ENCODE measurements at regions not wholly inside any gene's neighbourhood (a gene's known extent, or its start where the extent isn't known, plus 50 kb on each side); places are given as distances from the start of the nearest gene placed in this dataset.

DNA sequence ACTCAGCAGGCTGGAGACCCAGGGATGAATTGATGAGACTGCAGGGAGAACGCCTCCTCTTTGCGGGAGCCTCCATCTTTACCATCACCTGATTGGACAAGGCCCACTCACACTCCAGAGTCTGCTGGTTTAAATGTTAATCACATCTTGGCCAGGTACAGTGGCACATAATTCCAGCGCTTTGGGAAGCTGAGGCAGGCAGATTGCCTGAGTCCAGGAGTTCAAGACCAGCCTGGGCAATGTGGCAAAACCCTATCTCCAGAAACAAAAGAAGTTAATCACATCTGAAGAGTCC is 121.8 kb upstream of the C1orf174 start:
- no peak overlapping the region for H3K27ac Mint-ChIP-seq
- DNase-seq (ENCODE audit: low spot score in 2 of 2) (no peak), ATAC-seq (no peak)
- H3K36me3 Mint-ChIP-seq, result no peaks in the 10 kb centered on the region
- H3K9me3 Mint-ChIP-seq, result no peaks in the 10 kb centered on the region

DNA sequence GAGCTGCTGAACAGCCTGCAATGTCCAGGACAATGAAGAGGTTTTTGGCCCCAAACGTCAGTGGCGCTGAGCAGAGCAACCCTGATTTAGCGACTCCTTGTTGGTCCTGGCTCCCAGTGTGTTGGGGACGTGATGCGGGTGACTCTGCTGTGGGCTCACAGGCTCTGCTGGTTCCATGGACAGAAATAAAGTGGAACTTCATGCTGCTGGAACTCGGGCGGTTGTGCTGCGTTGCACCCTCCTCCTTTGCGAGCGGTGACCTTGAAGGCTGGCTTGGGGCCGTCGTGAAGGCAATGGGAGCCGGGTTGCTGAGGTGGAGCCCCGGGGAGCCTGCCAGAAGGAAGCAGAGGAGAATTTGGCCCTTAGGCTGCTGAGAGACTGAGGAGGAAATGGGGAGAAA is 122.6 kb upstream of the C1orf174 start:
- Mint-ChIP-seq H3K9me3 (no peaks in the 10 kb centered on the region), H3K27ac (no peak overlapping the region), H3K36me3 (no peaks in the 10 kb centered on the region)

DNA sequence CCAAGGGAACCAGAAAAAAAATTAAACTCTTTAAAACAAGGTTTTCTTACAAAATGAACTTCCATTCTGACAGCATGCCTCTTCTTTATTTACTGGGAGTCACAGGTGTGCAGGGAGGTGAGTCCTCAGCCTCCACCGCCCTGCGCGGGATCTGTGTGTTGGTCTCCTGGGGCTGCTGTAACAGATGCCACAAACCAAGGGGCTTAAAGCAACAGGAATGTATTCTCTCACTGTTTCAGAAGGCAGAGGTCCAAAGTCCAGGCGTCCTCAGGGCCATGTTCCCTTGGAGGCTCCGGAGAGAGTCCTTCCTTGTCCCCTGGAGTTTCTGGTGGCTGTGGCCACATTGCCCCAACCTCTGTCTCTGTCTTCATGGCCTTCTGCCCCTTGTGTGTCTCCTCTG is 123.6 kb upstream of the C1orf174 start:
- H3K36me3 Mint-ChIP-seq, result no peaks in the 10 kb centered on the region
- DNase-seq (ENCODE audit: low spot score in 2 of 2) (no peak), ATAC-seq (no peak)
- no peaks in the 10 kb centered on the region for H3K9me3 Mint-ChIP-seq
- H3K27ac Mint-ChIP-seq, result no peak overlapping the region

More for the DNA sequence above, 122.6 kb upstream of the C1orf174 start:
- DNase-seq (ENCODE audit: low spot score in 2 of 2), result no peak
- ATAC-seq, result no peak

DNA sequence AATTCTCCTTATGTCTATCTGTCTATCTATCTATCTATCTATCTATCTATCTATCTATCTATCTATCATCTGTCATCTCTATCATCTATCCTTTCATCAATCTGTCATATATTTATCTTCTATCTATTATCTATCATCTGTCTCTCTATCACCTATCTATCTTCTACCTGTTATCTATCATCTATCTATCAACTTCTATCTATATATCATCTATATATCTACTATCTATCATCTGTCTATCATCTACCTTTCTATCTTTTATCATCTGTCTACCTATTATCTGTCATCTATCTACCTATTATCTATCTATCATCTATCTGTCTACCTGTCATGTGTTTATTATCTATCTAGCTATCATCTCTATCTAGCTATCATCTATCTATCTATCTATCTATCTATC is 124.7 kb upstream of the C1orf174 start:
- DNase-seq (ENCODE audit: low spot score in 2 of 2), result no peak
- Mint-ChIP-seq H3K9me3 (no peaks in the 10 kb centered on the region), H3K36me3 (no peaks in the 10 kb centered on the region), H3K27ac (no peak overlapping the region)
- ATAC-seq, result no peak

DNA sequence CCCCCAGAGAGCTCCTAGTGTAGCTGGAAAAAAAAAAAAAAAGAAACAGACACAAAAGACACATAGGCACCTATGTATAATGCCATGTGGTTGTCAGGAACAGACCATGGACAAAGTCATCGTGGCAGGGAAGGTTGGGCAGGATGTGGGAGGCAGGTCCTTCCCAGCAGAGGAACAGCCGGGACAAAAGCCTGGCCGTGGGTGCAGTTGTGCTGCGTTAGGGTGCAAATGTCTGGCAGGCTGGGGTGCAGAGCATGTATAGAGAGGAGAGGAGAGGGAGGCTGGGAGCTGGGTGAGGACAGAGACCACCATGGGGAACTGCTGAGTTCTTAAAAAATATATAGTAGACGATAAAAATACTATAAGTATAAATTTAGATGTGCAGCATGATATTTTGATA is 125.7 kb upstream of the C1orf174 start:
- DNase-seq (ENCODE audit: low spot score in 2 of 2), result no peak
- H3K36me3 Mint-ChIP-seq, result peaks cover 0 to under 1% of the 10 kb centered on the region in 2 donors
- ATAC-seq, result no peak
- H3K9me3 Mint-ChIP-seq, result no peaks in the 10 kb centered on the region
- no peak overlapping the region for H3K27ac Mint-ChIP-seq

DNA sequence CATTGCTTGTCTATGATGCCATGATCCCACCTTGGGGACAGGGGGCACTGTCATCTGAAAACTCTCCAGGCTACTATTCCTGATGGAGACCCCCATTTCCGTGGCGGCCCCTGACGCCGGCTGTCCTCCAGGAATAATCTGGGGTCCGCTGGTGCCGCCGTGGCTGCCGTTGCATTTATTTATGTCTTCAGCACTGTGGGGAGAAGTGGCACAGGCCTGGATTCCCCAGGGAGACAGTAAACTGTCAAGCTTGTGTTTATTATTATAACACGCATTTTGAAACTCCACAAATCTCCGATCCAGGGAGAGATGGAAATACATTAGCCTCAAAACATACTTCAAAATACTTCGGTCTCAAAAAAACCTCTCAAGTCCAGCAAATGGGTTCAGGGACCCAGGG is 126.9 kb upstream of the C1orf174 start:
- ATAC-seq (no peak), DNase-seq (ENCODE audit: low spot score in 2 of 2) (no peak)
- H3K36me3 Mint-ChIP-seq, result peaks cover 0 to 6% of the 10 kb centered on the region in 2 donors
- H3K9me3 Mint-ChIP-seq, result peaks cover 0 to 3% of the 10 kb centered on the region in 2 donors
- no peak overlapping the region for H3K27ac Mint-ChIP-seq

DNA sequence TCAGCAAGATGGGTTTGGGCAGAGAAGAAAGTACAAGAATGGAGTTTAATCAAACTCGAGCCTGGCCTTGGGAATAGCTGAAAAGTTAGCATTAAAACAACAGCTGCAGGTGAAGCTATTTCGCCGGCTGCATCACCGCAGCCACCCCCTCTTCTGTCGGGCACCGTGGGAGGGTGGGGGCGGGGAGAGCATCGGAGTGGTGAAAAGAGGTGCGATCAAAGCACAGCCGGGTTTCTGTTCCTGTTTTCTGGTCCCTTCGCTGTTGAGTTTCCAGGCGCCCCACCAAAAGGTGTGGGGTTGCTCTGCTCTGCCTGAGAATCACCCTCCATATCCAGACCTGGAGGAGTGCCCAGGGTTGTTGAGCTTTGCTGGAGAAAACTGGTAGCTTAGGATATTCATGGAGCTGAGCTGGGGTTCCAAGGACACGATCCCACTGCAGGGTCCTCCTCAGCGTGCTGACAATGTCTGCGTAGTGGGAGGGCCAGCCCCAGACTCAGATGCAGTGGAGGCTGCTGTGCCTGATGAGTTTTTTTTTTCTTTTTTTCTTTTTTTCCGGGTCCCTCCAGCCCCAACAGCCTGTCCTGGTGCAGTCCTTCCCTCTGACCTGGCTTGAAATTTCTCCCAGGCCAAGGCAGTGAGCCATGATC is 127.5 kb upstream of the C1orf174 start:
- H3K27ac Mint-ChIP-seq, result no peak overlapping the region
- peaks cover 0 to 6% of the 10 kb centered on the region in 2 donors for H3K36me3 Mint-ChIP-seq
- peak in 1 of 2 donors; percentile 5 for ATAC-seq
- DNase-seq (ENCODE audit: low spot score in 2 of 2), result no peak
- H3K9me3 Mint-ChIP-seq, result peaks cover 0 to 3% of the 10 kb centered on the region in 2 donors

DNA sequence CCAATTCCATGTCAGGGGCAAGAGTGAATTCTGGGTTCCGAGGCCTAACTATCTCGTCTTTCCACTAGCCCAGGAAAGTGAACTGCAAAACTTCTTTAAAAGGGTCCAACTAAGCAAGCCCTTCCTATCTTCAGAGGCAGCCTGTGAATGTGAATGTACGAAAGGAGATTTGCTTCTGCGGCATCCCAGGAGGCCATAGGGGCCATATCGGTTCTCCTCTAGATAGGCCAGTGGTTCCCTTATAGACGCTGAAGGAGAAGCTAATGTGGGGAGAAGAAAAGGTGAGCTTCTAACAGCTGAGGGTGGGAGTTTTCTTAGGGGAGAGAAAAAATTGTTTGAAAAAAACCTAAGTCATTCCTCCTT is 128.0 kb upstream of the C1orf174 start:
- ATAC-seq (no peak), DNase-seq (ENCODE audit: low spot score in 2 of 2) (no peak)
- H3K36me3 Mint-ChIP-seq, result peaks cover 0 to 6% of the 10 kb centered on the region in 2 donors
- peaks cover 0 to 3% of the 10 kb centered on the region in 2 donors for H3K9me3 Mint-ChIP-seq
- no peak overlapping the region for H3K27ac Mint-ChIP-seq

DNA sequence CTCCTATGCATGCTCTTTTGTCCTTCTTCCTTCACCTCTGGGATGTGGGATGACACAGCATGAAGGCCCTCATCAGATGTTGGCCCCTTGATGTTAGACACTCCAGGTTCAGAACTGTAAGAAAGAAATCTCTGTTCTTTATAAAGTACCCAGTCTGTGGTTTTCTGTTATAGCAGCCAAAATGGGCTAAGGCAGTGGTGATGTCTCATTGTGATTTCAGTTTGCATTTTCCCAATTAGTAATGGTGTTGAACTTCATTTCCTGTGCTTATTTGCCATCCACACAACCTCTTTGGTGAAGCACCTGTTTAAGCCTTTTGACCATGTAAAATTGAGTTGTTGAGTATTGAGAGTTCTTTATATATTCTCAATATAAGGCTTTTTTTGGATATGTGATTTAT is 129.3 kb upstream of the C1orf174 start:
- H3K36me3 Mint-ChIP-seq, result peaks cover 0 to 6% of the 10 kb centered on the region in 2 donors
- no peak overlapping the region for H3K27ac Mint-ChIP-seq
- H3K9me3 Mint-ChIP-seq, result peaks cover 0 to 3% of the 10 kb centered on the region in 2 donors
- DNase-seq (ENCODE audit: low spot score in 2 of 2), result no peak
- no peak for ATAC-seq

DNA sequence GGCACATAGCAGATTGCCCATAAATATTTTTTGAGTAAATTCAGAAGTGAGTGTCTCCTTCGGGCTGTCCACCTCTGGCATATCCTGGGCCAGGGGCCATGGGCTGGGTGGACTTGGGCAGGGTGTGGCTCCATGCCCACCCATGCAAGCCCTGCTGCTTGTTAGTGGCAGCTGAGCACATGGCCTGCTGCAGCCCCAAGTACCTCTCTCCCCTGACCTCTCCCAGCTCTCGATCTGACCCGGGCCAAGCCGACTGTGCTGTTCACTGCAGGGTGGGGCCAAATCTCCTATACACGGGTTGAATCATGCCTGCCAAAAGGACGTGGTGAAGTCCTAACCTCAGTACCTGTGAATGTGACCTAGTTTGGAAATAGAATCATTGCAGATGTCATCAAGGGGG is 132.5 kb upstream of the C1orf174 start:
- Mint-ChIP-seq H3K27ac (peak overlapping the region in 1 of 2 donors; percentile 16), H3K36me3 (peaks cover 0 to 6% of the 10 kb centered on the region in 2 donors), H3K9me3 (peaks cover 0 to 3% of the 10 kb centered on the region in 2 donors)
- DNase-seq (ENCODE audit: low spot score in 2 of 2), result no peak
- no peak for ATAC-seq

DNA sequence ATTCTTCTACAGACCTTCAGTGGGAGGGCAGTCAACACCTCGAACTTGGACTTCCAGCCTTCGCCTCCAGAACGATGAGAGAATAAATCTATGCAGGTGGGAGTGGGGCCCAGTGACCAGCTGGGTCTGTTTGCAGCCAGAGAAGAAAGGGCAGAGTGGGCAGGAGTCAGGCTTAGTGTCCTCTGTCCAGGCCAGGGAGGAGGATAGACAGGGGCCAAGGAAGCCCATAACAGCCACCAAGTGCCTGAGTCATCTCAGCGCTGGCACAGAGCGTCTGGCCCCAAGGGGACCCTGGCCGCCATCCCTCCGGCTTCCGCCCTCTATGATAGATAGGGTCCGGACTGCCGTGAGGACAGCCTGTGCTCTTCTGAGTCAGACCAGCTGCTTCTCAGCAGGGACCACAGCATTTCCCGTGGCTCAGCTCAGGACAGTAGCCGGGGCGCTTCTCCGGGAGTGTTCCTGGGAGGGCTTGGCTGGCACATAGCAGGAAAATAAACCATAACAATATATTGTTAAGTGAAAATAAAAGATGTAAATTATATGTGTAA is 133.1 kb upstream of the C1orf174 start:
- Mint-ChIP-seq H3K36me3 (peaks cover 0 to 6% of the 10 kb centered on the region in 2 donors), H3K9me3 (peaks cover 0 to 3% of the 10 kb centered on the region in 2 donors), H3K27ac (no peak overlapping the region)
- DNase-seq (ENCODE audit: low spot score in 2 of 2) (no peak), ATAC-seq (no peak)

DNA sequence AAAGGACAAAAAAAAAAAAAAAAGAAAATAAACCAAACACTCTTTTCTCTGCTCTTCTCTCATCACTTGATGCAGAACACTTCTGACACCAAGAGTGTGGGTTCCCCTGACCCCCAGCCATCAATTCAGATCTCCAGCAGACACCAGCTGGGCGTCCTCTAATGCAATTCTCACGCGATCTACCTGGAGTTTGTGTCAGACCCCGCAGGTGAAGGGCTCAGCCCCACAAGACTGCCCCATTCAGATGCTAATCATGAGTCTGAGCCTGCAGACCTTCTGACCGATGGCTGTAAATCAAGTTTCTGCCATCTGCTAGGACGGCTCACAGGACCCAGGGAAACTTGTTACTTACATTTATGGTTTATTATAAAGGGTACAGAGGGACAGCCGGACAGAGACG is 133.6 kb upstream of the C1orf174 start:
- peaks cover 0 to 6% of the 10 kb centered on the region in 2 donors for H3K36me3 Mint-ChIP-seq
- no peak overlapping the region for H3K27ac Mint-ChIP-seq
- DNase-seq (ENCODE audit: low spot score in 2 of 2) (no peak), ATAC-seq (no peak)
- peaks cover 0 to 8% of the 10 kb centered on the region in 2 donors for H3K9me3 Mint-ChIP-seq

DNA sequence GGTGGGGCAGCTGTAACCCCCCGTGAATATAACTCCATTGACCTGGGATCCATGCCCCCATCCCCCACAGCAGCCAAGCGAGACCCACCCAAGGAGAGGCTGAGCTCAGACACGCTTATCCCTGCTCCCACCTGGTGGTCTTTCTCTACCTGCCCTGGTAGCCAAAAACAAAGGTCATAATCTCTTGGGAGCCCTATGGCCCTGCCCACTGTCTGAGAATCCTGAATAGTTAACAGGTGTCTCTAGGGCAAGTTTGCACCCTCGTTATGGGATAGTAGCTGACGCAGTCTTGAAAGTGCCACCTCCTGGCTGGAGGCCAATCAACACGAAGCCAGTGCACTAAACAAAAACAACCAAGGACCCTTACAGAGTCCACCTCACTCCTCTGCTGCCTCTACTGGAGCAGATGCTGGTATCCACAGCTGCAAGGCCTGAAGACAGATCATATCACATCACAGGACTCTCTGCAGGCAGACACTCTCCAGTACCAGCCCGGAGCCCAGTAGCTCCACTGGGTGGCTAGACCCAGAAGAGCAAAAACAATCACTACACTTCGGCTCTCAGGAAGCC is 134.3 kb upstream of the C1orf174 start:
- H3K27ac Mint-ChIP-seq, result no peak overlapping the region
- ATAC-seq (no peak), DNase-seq (ENCODE audit: low spot score in 2 of 2) (peak in 1 of 2 donors; percentile 21)
- peaks cover 0 to 11% of the 10 kb centered on the region in 2 donors for H3K9me3 Mint-ChIP-seq
- peaks cover 0 to 6% of the 10 kb centered on the region in 2 donors for H3K36me3 Mint-ChIP-seq

DNA sequence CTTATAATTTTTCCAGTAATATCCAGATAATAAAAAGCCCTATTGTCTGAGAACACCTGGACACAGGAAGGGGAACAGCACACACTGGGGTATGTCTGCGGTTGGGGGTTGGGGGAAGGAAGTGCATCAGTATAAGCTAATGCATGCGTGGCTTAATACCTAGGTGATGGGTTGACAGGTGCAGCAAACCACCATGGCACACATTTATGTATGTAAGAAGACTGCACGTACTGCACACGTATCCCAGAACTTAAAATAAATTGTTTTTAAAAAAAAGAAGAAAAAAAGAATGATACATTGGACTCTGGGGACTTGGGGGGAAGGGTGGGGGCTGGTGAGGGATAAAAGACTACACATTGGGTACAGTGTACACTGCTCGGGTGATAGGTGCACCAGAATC is 144.9 kb upstream of the C1orf174 start:
- no peak overlapping the region for H3K27ac Mint-ChIP-seq
- no peak for ATAC-seq
- H3K9me3 Mint-ChIP-seq, result no peaks in the 10 kb centered on the region
- no peaks in the 10 kb centered on the region for H3K36me3 Mint-ChIP-seq
- no peak for DNase-seq (ENCODE audit: low spot score in 2 of 2)

DNA sequence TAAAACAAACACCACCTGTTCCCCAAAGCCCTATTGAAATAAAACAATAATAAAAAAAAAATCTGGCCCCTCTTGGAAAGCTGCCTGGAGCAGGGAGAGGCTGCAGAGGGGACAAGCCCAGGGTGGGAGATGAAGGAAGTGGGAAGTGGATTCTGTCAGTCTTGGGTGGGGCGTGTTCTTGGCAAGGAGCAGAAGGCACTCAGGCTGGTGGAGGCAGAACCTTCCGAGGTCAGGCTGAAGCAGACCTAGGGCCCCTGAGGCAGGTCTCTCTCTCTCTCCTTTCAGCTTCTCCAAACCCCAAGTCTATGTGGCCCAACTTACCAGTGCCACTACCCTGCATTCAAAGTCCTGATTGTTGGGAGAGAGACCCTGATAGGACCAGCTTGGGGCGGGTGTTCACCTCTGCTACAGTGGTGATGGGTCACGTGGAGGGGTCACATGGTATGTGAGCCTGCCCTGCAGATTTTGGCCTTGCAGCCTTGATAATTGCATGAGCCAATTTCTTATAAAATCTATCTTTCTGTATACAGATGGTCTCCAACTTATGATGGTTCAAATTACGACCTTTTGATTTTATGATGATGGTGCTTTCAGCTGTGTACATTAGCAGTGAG is 145.4 kb upstream of the C1orf174 start:
- Mint-ChIP-seq H3K9me3 (no peaks in the 10 kb centered on the region), H3K36me3 (no peaks in the 10 kb centered on the region), H3K27ac (no peak overlapping the region)
- ATAC-seq, result no peak
- DNase-seq (ENCODE audit: low spot score in 2 of 2), result no peak

DNA sequence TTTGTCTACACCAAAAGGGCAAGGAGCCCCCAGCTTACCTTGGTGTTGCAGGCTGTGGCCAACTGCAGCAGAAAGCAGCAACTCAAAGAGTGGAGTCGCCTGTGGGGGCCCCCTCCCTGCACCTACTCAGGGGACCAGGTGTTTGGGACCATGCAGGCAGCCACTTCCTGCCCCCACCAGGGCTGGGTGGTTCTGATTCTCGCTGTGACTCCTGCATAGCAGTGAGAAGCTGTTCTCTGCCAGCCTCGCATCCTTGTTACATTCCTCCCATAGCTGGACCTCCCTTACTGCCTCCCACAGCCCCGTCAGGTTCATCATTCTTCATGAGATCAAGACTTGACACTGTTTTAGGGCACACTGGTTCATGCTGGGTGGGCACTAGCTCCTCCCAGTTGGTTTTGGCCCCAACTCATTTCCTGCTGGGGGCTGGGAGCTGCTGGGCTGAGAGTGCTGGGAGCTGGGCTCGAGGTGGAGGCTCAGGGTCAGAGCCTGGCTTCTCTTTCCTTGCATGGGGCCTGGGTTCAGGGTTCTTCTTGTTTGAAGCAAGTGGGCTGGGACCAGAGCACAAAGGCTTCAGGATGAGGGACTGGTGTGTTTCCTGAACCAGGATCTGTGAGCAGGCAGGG is 146.9 kb upstream of the C1orf174 start:
- DNase-seq (ENCODE audit: low spot score in 2 of 2) (no peak), ATAC-seq (no peak)
- H3K9me3 Mint-ChIP-seq, result no peaks in the 10 kb centered on the region
- no peaks in the 10 kb centered on the region for H3K36me3 Mint-ChIP-seq
- no peak overlapping the region for H3K27ac Mint-ChIP-seq

DNA sequence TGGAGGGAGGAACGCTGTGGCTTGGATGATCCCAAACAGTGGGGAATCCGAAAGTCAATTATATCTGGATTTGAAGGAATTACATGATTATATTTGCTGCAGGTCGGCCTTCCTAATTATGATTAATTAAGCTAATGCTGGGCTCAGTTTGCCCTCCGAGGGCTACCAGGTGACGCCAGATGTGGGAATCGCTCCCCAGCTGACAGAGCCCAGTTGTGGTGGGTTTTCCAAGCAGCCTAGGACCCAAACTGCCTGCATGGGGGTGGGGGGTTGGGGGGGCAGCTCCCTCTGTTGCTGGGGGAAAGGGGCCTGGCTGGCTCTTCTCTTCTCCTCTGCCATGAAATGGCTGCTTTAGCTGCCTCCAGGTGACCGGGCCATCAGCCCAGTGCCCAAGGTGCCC is 147.6 kb upstream of the C1orf174 start:
- H3K27ac Mint-ChIP-seq, result peak overlapping the region in 1 of 2 donors; percentile 81
- ATAC-seq (no peak), DNase-seq (ENCODE audit: low spot score in 2 of 2) (no peak)
- no peaks in the 10 kb centered on the region for H3K36me3 Mint-ChIP-seq
- no peaks in the 10 kb centered on the region for H3K9me3 Mint-ChIP-seq
